ENCODE measurements at regions not wholly inside any gene's neighbourhood (a gene's known extent, or its start where the extent isn't known, plus 50 kb on each side); places are given as distances from the start of the nearest gene placed in this dataset.

DNA sequence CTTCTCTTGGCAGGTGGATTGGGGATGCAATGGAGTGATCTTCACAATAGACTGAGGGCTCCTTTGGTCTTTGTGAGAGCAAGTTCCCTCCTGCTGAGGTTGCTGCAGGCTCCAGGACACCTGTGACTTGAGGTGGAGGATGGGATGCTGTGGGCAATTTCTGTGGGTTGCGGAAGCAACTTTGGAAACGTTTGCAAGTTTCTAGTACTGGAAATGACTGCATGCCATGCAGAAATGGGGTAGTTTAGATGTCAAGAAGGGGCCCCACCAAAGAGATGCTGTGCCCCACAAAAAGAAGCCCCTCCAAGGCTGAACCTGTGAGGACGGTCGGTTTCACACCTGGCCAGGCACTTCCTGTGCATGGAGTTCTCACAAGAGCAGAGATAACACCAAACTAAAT, 80.4 kb upstream of the XCR1 start:
- no peak for TF ChIP-seq POLR2A (IDR thresholded peaks at IDR 0.05; ENCODE audit: low read length)
- no peak for TF ChIP-seq GATA1 (IDR thresholded peaks at IDR 0.05; ENCODE audit: low read depth, low read length)
